Mucosa of stomach (tissue), 1 donor: ENCODE measurements at regions not wholly inside any gene's neighbourhood (a gene's known extent, or its start where the extent isn't known, plus 50 kb on each side); places are given as distances from the start of the nearest gene placed in this dataset.
"Not testable (repeated sequence)": the region's sequence is repeated elsewhere in the genome, so short reads cannot be mapped to it uniquely, and the experiment has no call there.

Source experiments
- H3K27me3 ChIP-seq: one replicate; pipeline ENCODE4 v1.7.0; 2013; ENCODE audit warnings: mild to moderate bottlenecking, low read length; ENCODE audit not compliant: control insufficient read depth, insufficient read depth
- H3K36me3 ChIP-seq: one replicate; pipeline ENCODE4 v1.7.0; 2013; ENCODE audit warnings: low read length; ENCODE audit not compliant: control insufficient read depth, insufficient read depth
- H3K4me1 ChIP-seq: one replicate; pipeline ENCODE4 v1.7.0; 2013; ENCODE audit warnings: mild to moderate bottlenecking, low read length; ENCODE audit not compliant: control insufficient read depth, insufficient read depth
- H3K4me3 ChIP-seq: one replicate; pipeline ENCODE4 v1.7.0; 2013; ENCODE audit warnings: low read length
- H3K9ac ChIP-seq: one replicate; pipeline ENCODE4 v1.7.0; 2013; ENCODE audit warnings: mild to moderate bottlenecking, low read length, moderate library complexity
- H3K9me3 ChIP-seq: one replicate; pipeline ENCODE4 v1.7.0; 2013; ENCODE audit warnings: mild to moderate bottlenecking, low read length, moderate library complexity; ENCODE audit not compliant: control insufficient read depth
- donor health status: Pancreatic carcinoma.

GRCh38 chr5:89050062-89050461 lies 167.1 kb upstream of the MEF2C start:
- not testable (repeated sequence) for H3K36me3 ChIP-seq, H3K27me3 ChIP-seq, H3K9me3 ChIP-seq, H3K9ac ChIP-seq, H3K4me3 ChIP-seq, H3K4me1 ChIP-seq

GRCh38 chr5:89047571-89047970 lies 164.6 kb upstream of the MEF2C start:
- Histone ChIP-seq H3K36me3 (no peaks in the 10 kb centered on the region), H3K4me3 (no peak overlapping the region), H3K9ac (no peak overlapping the region), H3K27me3 (no peaks in the 10 kb centered on the region), H3K9me3 (no peaks in the 10 kb centered on the region), H3K4me1 (no peaks in the 10 kb centered on the region)

- Histone ChIP-seq H3K4me3 (no peak overlapping the region), H3K9me3 (no peaks in the 10 kb centered on the region), H3K36me3 (no peaks in the 10 kb centered on the region), H3K27me3 (no peaks in the 10 kb centered on the region), H3K4me1 (no peaks in the 10 kb centered on the region), H3K9ac (no peak overlapping the region)
Observed at GRCh38 chr5:89045216-89045615, 162.2 kb upstream of the MEF2C start.

- Histone ChIP-seq H3K4me1 (no peaks in the 10 kb centered on the region), H3K36me3 (no peaks in the 10 kb centered on the region), H3K9ac (no peak overlapping the region), H3K9me3 (no peaks in the 10 kb centered on the region), H3K27me3 (no peaks in the 10 kb centered on the region), H3K4me3 (no peak overlapping the region)
Observed at GRCh38 chr5:89044674-89045200, 161.8 kb upstream of the MEF2C start.

GRCh38 chr5:89043676-89044075 lies 160.7 kb upstream of the MEF2C start:
- Histone ChIP-seq H3K4me1 (no peaks in the 10 kb centered on the region), H3K27me3 (no peaks in the 10 kb centered on the region), H3K4me3 (no peak overlapping the region), H3K9me3 (no peaks in the 10 kb centered on the region), H3K9ac (no peak overlapping the region), H3K36me3 (no peaks in the 10 kb centered on the region)

- Histone ChIP-seq H3K36me3 (no peaks in the 10 kb centered on the region), H3K9me3 (no peaks in the 10 kb centered on the region), H3K4me1 (no peaks in the 10 kb centered on the region), H3K9ac (no peak overlapping the region), H3K27me3 (no peaks in the 10 kb centered on the region), H3K4me3 (no peak overlapping the region)
Observed at GRCh38 chr5:89042746-89043145, 159.8 kb upstream of the MEF2C start.

GRCh38 chr5:89041976-89042375 lies 159.0 kb upstream of the MEF2C start:
- Histone ChIP-seq H3K9ac (no peak overlapping the region), H3K36me3 (no peaks in the 10 kb centered on the region), H3K4me1 (no peaks in the 10 kb centered on the region), H3K9me3 (no peaks in the 10 kb centered on the region), H3K27me3 (no peaks in the 10 kb centered on the region), H3K4me3 (no peak overlapping the region)

GRCh38 chr5:89041249-89041779 lies 158.3 kb upstream of the MEF2C start:
- H3K9ac ChIP-seq = no peak overlapping the region

GRCh38 chr5:89036704-89037489 lies 153.9 kb upstream of the MEF2C start:
- no peak overlapping the region for H3K4me3 ChIP-seq
- H3K9ac ChIP-seq = no peak overlapping the region
- no peaks in the 10 kb centered on the region for H3K27me3 ChIP-seq
- H3K36me3 ChIP-seq = no peaks in the 10 kb centered on the region
- H3K4me1 ChIP-seq = no peaks in the 10 kb centered on the region
- no peaks in the 10 kb centered on the region for H3K9me3 ChIP-seq

More at GRCh38 chr5:89041249-89041779, 158.3 kb upstream of the MEF2C start:
- Histone ChIP-seq H3K27me3 (no peaks in the 10 kb centered on the region), H3K4me3 (no peak overlapping the region), H3K36me3 (no peaks in the 10 kb centered on the region), H3K4me1 (no peaks in the 10 kb centered on the region), H3K9me3 (no peaks in the 10 kb centered on the region)

GRCh38 chr5:89036166-89036565 lies 153.2 kb upstream of the MEF2C start:
- no peaks in the 10 kb centered on the region for H3K4me1 ChIP-seq
- H3K27me3 ChIP-seq = no peaks in the 10 kb centered on the region
- H3K9me3 ChIP-seq = no peaks in the 10 kb centered on the region
- H3K4me3 ChIP-seq = no peak overlapping the region
- no peak overlapping the region for H3K9ac ChIP-seq
- no peaks in the 10 kb centered on the region for H3K36me3 ChIP-seq

GRCh38 chr5:89034588-89034987 lies 151.6 kb upstream of the MEF2C start:
- Histone ChIP-seq H3K27me3 (no peaks in the 10 kb centered on the region), H3K4me1 (no peaks in the 10 kb centered on the region), H3K9ac (no peak overlapping the region), H3K4me3 (no peak overlapping the region), H3K9me3 (no peaks in the 10 kb centered on the region), H3K36me3 (no peaks in the 10 kb centered on the region)

GRCh38 chr5:89030798-89031197 lies 147.8 kb upstream of the MEF2C start:
- H3K36me3 ChIP-seq = no peaks in the 10 kb centered on the region
- H3K9me3 ChIP-seq = no peaks in the 10 kb centered on the region
- H3K9ac ChIP-seq = no peak overlapping the region
- H3K4me1 ChIP-seq = no peaks in the 10 kb centered on the region
- H3K4me3 ChIP-seq = no peak overlapping the region
- no peaks in the 10 kb centered on the region for H3K27me3 ChIP-seq
